Astrocyte (in vitro differentiated cells and primary cell): ENCODE measurements at regions not wholly inside any gene's neighbourhood (a gene's known extent, or its start where the extent isn't known, plus 50 kb on each side); places are given as distances from the start of the nearest gene placed in this dataset.
A peak's percentile ranks its signal among the peaks of the same experiment; 100 is the strongest.

Source experiments
- DNase-seq: peaks from one replicate; pipeline ENCODE4 v3.0.0-alpha.2; 2010; ENCODE audit warnings: low read depth
- FAIRE-seq: peaks from 2 replicates; lab custom pipeline; 2011; peaks lifted over from hg19 to GRCh38; lab: Jason Lieb, UNC
- H2AFZ ChIP-seq: 2 replicates; pipeline ENCODE4 v1.6.0; 2012; ENCODE audit warnings: low read depth, low read length, inconsistent platforms
- H3K27ac ChIP-seq: 2 replicates; pipeline ENCODE4 v1.5.1; 2011; ENCODE audit warnings: low read depth, low read length, inconsistent platforms
- H3K27me3 ChIP-seq: 2 replicates; pipeline ENCODE4 v1.6.0; 2011; ENCODE audit warnings: low read length, inconsistent platforms; ENCODE audit not compliant: insufficient read depth
- H3K36me3 ChIP-seq: 2 replicates; pipeline ENCODE4 v1.5.1; 2011; ENCODE audit warnings: low read length, inconsistent platforms; ENCODE audit not compliant: insufficient read depth
- H3K4me1 ChIP-seq: 2 replicates; pipeline ENCODE4 v1.5.1; 2011; ENCODE audit warnings: low read length, inconsistent platforms; ENCODE audit not compliant: insufficient read depth
- H3K4me2 ChIP-seq: 2 replicates; pipeline ENCODE4 v1.6.0; 2012; ENCODE audit warnings: low read length, inconsistent platforms
- H3K4me3 ChIP-seq: 2 replicates; pipeline ENCODE4 v1.5.1; 2011; ENCODE audit warnings: low read depth, mild to moderate bottlenecking, low read length, inconsistent platforms; ENCODE audit not compliant: insufficient read depth
- H3K79me2 ChIP-seq: 2 replicates; pipeline ENCODE4 v1.6.0; 2012; ENCODE audit warnings: mild to moderate bottlenecking, low read length, inconsistent platforms; ENCODE audit not compliant: insufficient read depth
- H3K9ac ChIP-seq: 2 replicates; pipeline ENCODE4 v1.6.0; 2012; ENCODE audit warnings: mild to moderate bottlenecking, low read length, inconsistent platforms
- H3K9me3 ChIP-seq: 2 replicates; pipeline ENCODE4 v1.5.1; 2012; ENCODE audit warnings: low read depth, mild to moderate bottlenecking, low read length, inconsistent platforms; ENCODE audit not compliant: insufficient read depth
- H4K20me1 ChIP-seq: 2 replicates; pipeline ENCODE4 v1.6.0; 2012; ENCODE audit warnings: low read length, inconsistent platforms; ENCODE audit not compliant: insufficient read depth
- H3K27ac Mint-ChIP-seq: one replicate; pipeline ENCODE4 v1.8.0; 2021; ENCODE audit warnings: mild to moderate bottlenecking, mixed read lengths; ENCODE audit not compliant: unreplicated experiment
- H3K27me3 Mint-ChIP-seq: one replicate; pipeline ENCODE4 v1.8.0; 2021; ENCODE audit warnings: low read depth, mixed read lengths; ENCODE audit not compliant: unreplicated experiment
- H3K36me3 Mint-ChIP-seq: one replicate; pipeline ENCODE4 v1.8.0; 2021; ENCODE audit warnings: low read depth, mixed read lengths; ENCODE audit not compliant: unreplicated experiment
- H3K4me1 Mint-ChIP-seq: one replicate; pipeline ENCODE4 v1.8.0; 2021; ENCODE audit warnings: low read depth, mixed read lengths; ENCODE audit not compliant: unreplicated experiment
- H3K4me3 Mint-ChIP-seq: one replicate; pipeline ENCODE4 v1.8.0; 2021; ENCODE audit warnings: mild to moderate bottlenecking, moderate library complexity, mixed read lengths; ENCODE audit not compliant: unreplicated experiment
- H3K9me3 Mint-ChIP-seq: one replicate; pipeline ENCODE4 v1.8.0; 2021; ENCODE audit warnings: mild to moderate bottlenecking, mixed read lengths; ENCODE audit not compliant: unreplicated experiment
- EZH2 ChIP-seq: IDR thresholded peaks from 2 replicates; pipeline ENCODE4 v1.6.1; 2012; ENCODE audit warnings: mild to moderate bottlenecking, low read length, inconsistent platforms; ENCODE audit not compliant: insufficient read depth
- TF ChIP-seq, protein P1 (sequence below): IDR thresholded peaks from 2 replicates; pipeline ENCODE4 v1.5.1; 2011; ENCODE audit warnings: low read depth, mild to moderate bottlenecking, inconsistent platforms, low read length, moderate library complexity; ENCODE audit not compliant: insufficient read depth

DNA sequence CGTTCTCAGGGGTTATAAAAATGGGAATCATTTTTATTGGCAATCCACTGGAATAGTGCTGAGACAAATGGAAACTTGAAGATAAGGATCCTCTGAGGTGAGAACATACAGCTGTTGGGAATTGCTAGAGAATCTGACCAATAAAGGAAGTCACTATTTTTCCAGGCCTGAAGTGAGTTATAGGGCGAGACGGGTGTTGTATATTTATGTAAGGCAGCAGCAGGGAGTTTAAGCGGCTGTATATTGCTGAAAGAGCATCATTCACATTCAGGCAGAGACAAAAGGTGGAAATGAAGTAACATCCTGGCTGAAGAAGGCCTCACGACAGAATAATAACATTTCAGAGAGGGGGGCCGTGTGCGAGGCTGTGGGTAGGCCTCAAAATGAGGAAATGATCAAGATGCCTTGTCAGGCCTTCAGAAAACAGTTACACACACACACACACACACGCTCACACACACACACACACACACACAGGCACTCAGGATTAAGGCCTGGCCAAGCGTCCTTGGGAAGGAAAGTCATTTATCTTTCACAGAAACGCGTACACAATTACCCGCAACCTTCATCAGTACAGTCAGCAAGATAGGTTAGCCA is 964.9 kb upstream of the NR2F2 start:
- FAIRE-seq: no peak
- Mint-ChIP-seq H3K36me3 (no peaks in the 10 kb centered on the region), H3K9me3 (peaks cover 3% of the 10 kb centered on the region), H3K4me1 (peaks cover 5% of the 10 kb centered on the region), H3K27me3 (no peaks in the 10 kb centered on the region), H3K4me3 (no peak overlapping the region), H3K27ac (no peak overlapping the region)
- H3K9me3 ChIP-seq: no peaks in the 10 kb centered on the region
- H3K27ac ChIP-seq: no peak overlapping the region
- H3K27me3 ChIP-seq: no peaks in the 10 kb centered on the region
- DNase-seq: peak; percentile 44
- no peaks in the 10 kb centered on the region for H3K79me2 ChIP-seq
- no peak for TF ChIP-seq EZH2
- TF ChIP-seq, protein P1, sequence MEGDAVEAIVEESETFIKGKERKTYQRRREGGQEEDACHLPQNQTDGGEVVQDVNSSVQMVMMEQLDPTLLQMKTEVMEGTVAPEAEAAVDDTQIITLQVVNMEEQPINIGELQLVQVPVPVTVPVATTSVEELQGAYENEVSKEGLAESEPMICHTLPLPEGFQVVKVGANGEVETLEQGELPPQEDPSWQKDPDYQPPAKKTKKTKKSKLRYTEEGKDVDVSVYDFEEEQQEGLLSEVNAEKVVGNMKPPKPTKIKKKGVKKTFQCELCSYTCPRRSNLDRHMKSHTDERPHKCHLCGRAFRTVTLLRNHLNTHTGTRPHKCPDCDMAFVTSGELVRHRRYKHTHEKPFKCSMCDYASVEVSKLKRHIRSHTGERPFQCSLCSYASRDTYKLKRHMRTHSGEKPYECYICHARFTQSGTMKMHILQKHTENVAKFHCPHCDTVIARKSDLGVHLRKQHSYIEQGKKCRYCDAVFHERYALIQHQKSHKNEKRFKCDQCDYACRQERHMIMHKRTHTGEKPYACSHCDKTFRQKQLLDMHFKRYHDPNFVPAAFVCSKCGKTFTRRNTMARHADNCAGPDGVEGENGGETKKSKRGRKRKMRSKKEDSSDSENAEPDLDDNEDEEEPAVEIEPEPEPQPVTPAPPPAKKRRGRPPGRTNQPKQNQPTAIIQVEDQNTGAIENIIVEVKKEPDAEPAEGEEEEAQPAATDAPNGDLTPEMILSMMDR: no peak
- no peak overlapping the region for H3K4me3 ChIP-seq
- no peaks in the 10 kb centered on the region for H4K20me1 ChIP-seq
- H3K36me3 ChIP-seq: no peaks in the 10 kb centered on the region
- no peaks in the 10 kb centered on the region for H3K4me1 ChIP-seq
- no peak overlapping the region for H3K4me2 ChIP-seq
- H3K9ac ChIP-seq: no peak overlapping the region
- H2AFZ ChIP-seq: peak overlapping the region; percentile 30

DNA sequence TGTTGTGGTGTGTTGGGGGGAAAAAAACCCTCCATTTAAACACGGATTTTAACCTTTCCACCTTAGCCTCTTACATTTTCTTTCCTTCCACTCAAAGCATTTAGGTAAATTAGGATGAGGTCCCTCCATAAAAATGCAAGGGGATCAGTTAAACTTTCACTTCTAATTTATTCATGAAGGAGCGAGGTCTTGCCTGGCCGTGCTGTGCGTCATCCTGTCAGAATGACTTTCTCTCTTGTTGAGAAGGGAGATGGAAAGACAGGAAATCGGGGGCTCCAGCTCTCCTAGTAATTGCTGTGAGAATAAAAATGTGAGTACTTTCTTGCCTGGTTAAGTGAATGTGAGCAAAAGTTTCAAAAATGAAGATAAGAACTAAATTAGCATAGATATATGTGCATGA is 962.3 kb upstream of the NR2F2 start:
- no peaks in the 10 kb centered on the region for H3K36me3 ChIP-seq
- peaks cover 10% of the 10 kb centered on the region for H3K4me1 Mint-ChIP-seq
- no peaks in the 10 kb centered on the region for H4K20me1 ChIP-seq
- no peaks in the 10 kb centered on the region for H3K36me3 Mint-ChIP-seq
- no peaks in the 10 kb centered on the region for H3K79me2 ChIP-seq
- no peak overlapping the region for H2AFZ ChIP-seq
- no peaks in the 10 kb centered on the region for H3K27me3 ChIP-seq
- H3K27ac Mint-ChIP-seq: no peak overlapping the region
- peak overlapping the region; percentile 78 for H3K4me2 ChIP-seq
- DNase-seq: peak; percentile 26
- H3K4me3 Mint-ChIP-seq: no peak overlapping the region
- H3K9me3 Mint-ChIP-seq: no peaks in the 10 kb centered on the region
- no peak for FAIRE-seq
- no peaks in the 10 kb centered on the region for H3K4me1 ChIP-seq
- TF ChIP-seq, protein P1: no peak
- TF ChIP-seq EZH2: no peak
- H3K27me3 Mint-ChIP-seq: no peaks in the 10 kb centered on the region
- no peak overlapping the region for H3K9ac ChIP-seq
- no peaks in the 10 kb centered on the region for H3K9me3 ChIP-seq
- H3K4me3 ChIP-seq: no peak overlapping the region
- no peak overlapping the region for H3K27ac ChIP-seq

DNA sequence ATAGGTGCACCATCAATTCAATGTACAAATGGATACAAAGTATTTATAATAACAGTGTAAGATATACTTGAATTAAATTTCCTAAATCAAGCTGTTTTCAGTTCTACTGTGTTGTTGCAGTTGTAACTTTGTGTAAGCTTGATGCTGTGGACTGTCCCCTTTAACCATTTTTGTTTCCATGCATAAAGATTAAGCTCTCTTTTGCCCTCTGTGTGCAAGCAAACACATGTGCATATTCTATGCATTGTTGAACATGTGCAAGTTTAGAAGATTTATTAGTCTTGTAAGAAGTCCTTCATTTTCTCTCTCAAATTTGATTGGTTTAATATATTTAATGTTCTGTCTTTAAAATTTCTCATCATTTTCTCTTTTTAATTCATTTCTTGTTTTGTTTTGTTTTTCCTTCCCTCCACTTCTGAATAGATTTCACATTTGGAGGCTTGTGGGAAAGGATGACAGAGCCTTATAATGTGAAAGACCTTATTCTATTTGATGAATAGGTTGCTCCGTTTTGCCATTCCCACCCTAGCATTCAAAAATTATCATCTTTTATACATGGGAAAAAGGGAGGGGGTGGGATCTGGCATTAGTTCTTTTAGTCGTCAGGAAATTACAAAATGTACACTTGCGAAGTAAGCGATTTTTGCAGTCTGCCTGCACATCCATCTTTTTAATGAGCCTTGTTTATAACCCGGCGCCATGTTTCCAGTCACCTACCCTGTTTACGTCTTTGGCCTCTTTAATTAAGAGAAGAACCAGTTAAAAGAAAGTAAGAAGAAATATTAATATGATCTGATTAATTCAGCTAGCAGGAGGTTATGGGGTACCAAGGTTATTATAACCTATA is 961.5 kb upstream of the NR2F2 start:
- Histone ChIP-seq H4K20me1 (no peaks in the 10 kb centered on the region), H3K27me3 (no peaks in the 10 kb centered on the region), H3K79me2 (no peaks in the 10 kb centered on the region), H2AFZ (no peak overlapping the region), H3K4me1 (no peaks in the 10 kb centered on the region), H3K27ac (no peak overlapping the region), H3K4me2 (no peak overlapping the region), H3K9ac (no peak overlapping the region), H3K4me3 (no peak overlapping the region), H3K9me3 (no peaks in the 10 kb centered on the region), H3K36me3 (no peaks in the 10 kb centered on the region)
- DNase-seq (no peak), FAIRE-seq (no peak)
- Mint-ChIP-seq H3K36me3 (no peaks in the 10 kb centered on the region), H3K27ac (no peak overlapping the region), H3K27me3 (no peaks in the 10 kb centered on the region), H3K4me1 (peaks cover 10% of the 10 kb centered on the region), H3K9me3 (no peaks in the 10 kb centered on the region), H3K4me3 (no peak overlapping the region)
- TF ChIP-seq, protein P1: no peak
- no peak for TF ChIP-seq EZH2
